Bronchial epithelial cell (primary cell): ENCODE measurements at regions not wholly inside any gene's neighbourhood (a gene's known extent, or its start where the extent isn't known, plus 50 kb on each side); places are given as distances from the start of the nearest gene placed in this dataset.

ENCODE experiments used
- DNase-seq: peaks from one replicate; pipeline ENCODE4 v3.0.0-alpha.2; 2010; ENCODE audit warnings: low read depth
- FAIRE-seq: peaks from 2 replicates; lab custom pipeline; 2011; peaks lifted over from hg19 to GRCh38; lab: Jason Lieb, UNC
- H3K27me3 ChIP-seq: 2 replicates; pipeline ENCODE4 v1.5.1; 2011; ENCODE audit warnings: low read length; ENCODE audit not compliant: control insufficient read depth, insufficient read depth
- H3K36me3 ChIP-seq: 2 replicates; pipeline ENCODE4 v1.5.1; 2011; ENCODE audit warnings: low read length; ENCODE audit not compliant: control insufficient read depth, insufficient read depth
- H3K4me3 ChIP-seq: 2 replicates; pipeline ENCODE4 v1.5.1; 2011; ENCODE audit warnings: mild to moderate bottlenecking, low read depth, low read length, control low read depth
- CTCF ChIP-seq: IDR thresholded peaks from 2 replicates; pipeline ENCODE4 v1.5.1; 2011; ENCODE audit warnings: mild to moderate bottlenecking, moderate library complexity, low read length, control low read depth, inconsistent platforms; ENCODE audit not compliant: insufficient read depth, severe bottlenecking

DNA sequence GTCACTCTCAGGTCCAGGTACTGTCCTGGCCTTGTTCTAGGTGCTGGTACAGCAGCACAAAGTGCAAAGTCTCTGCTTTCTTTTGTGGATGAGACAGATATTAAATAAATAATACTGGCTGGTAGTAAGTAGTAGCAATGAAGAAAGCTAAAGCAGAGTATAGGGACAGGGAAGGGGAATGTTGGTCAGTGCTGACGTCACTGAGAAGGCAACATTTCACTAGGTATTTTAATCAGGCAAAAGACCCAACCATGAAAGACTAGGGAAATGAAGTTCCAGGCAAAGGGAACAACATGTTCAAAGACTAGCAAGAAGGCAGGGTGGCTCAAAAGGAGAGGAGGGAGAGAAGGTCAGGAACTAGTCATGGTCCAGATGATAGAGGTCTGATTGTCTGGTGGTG lies 388.2 kb downstream of the YTHDC2 start:
- TF ChIP-seq CTCF, result no peak
- no peaks in the 10 kb centered on the region for H3K36me3 ChIP-seq
- no peaks in the 10 kb centered on the region for H3K27me3 ChIP-seq
- DNase-seq (no peak), FAIRE-seq (no peak)
- no peak overlapping the region for H3K4me3 ChIP-seq

GRCh38 chr5:113902917-113903660 lies 389.6 kb downstream of the YTHDC2 start:
- DNase-seq (no peak), FAIRE-seq (no peak)
- Histone ChIP-seq H3K27me3 (no peaks in the 10 kb centered on the region), H3K36me3 (no peaks in the 10 kb centered on the region), H3K4me3 (no peak overlapping the region)
- no peak for TF ChIP-seq CTCF

- Histone ChIP-seq H3K27me3 (no peaks in the 10 kb centered on the region), H3K4me3 (no peak overlapping the region), H3K36me3 (no peaks in the 10 kb centered on the region)
- no peak for DNase-seq
- TF ChIP-seq CTCF, result no peak
- FAIRE-seq, result no peak
These were observed 396.3 kb downstream of the YTHDC2 start for GRCh38 chr5:113909782-113910181.

- no peaks in the 10 kb centered on the region for H3K36me3 ChIP-seq
- no peak for TF ChIP-seq CTCF
- no peak for FAIRE-seq
- H3K27me3 ChIP-seq, result no peaks in the 10 kb centered on the region
- DNase-seq, result no peak
- H3K4me3 ChIP-seq, result no peak overlapping the region
These were observed 404.5 kb downstream of the YTHDC2 start for GRCh38 chr5:113917997-113918396.

- DNase-seq, result peak; percentile 36
- no peak overlapping the region for H3K4me3 ChIP-seq
- H3K27me3 ChIP-seq, result no peaks in the 10 kb centered on the region
- FAIRE-seq, result no peak
- no peak for TF ChIP-seq CTCF
- no peaks in the 10 kb centered on the region for H3K36me3 ChIP-seq
These were observed 408.8 kb downstream of the YTHDC2 start for GRCh38 chr5:113922343-113922742.

- DNase-seq (no peak), FAIRE-seq (no peak)
- TF ChIP-seq CTCF, result no peak
- no peaks in the 10 kb centered on the region for H3K36me3 ChIP-seq
- no peaks in the 10 kb centered on the region for H3K27me3 ChIP-seq
- H3K4me3 ChIP-seq, result no peak overlapping the region
These were observed 422.0 kb downstream of the YTHDC2 start for GRCh38 chr5:113935453-113935852.
